ENCODE measurements at regions not wholly inside any gene's neighbourhood (a gene's known extent, or its start where the extent isn't known, plus 50 kb on each side); places are given as distances from the start of the nearest gene placed in this dataset.

DNA sequence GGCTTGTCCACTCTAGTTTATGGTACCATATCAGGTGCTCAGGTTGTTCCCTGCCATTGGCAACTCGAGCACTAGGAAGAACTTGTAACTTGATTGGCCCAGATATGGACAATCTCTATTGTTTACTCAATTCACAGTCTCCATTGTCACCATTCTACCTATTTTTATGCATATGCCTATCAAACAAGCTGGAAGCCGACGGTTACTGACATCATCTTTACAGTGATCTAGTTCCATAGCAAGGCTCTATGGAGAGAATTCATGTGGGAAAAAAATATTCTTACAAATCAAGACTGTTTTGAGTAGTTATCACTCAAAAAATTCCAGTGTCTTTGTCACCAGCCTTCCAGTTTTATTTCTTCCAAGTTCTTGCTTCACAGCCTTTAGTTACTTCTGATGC, 1006.2 kb upstream of the PRR20A start:
- WGBS, 2 donors: 55 to 68% methylated on average over 3 of the region's 3 CpGs
- H3K36me3 ChIP-seq (replicated peaks in 1 of 2; ENCODE audit: insufficient read depth in 1 of 2, low read depth in 2 of 2): no peaks in the 10 kb centered on the region
- no peaks in the 10 kb centered on the region for H3K9me3 ChIP-seq
- TF ChIP-seq, protein P1, sequence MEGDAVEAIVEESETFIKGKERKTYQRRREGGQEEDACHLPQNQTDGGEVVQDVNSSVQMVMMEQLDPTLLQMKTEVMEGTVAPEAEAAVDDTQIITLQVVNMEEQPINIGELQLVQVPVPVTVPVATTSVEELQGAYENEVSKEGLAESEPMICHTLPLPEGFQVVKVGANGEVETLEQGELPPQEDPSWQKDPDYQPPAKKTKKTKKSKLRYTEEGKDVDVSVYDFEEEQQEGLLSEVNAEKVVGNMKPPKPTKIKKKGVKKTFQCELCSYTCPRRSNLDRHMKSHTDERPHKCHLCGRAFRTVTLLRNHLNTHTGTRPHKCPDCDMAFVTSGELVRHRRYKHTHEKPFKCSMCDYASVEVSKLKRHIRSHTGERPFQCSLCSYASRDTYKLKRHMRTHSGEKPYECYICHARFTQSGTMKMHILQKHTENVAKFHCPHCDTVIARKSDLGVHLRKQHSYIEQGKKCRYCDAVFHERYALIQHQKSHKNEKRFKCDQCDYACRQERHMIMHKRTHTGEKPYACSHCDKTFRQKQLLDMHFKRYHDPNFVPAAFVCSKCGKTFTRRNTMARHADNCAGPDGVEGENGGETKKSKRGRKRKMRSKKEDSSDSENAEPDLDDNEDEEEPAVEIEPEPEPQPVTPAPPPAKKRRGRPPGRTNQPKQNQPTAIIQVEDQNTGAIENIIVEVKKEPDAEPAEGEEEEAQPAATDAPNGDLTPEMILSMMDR (IDR thresholded peaks at IDR 0.05): no peak
- no peak for TF ChIP-seq POLR2A (IDR thresholded peaks at IDR 0.05)
- no peaks in the 10 kb centered on the region for H3K27me3 ChIP-seq
- H3K4me3 ChIP-seq: no peak overlapping the region
- ATAC-seq (no peak), DNase-seq (no peak)
- no peak overlapping the region for H3K27ac ChIP-seq
- intact Hi-C loops (cut with DNase I): no loop called here
- H3K4me1 ChIP-seq: no peaks in the 10 kb centered on the region

DNA sequence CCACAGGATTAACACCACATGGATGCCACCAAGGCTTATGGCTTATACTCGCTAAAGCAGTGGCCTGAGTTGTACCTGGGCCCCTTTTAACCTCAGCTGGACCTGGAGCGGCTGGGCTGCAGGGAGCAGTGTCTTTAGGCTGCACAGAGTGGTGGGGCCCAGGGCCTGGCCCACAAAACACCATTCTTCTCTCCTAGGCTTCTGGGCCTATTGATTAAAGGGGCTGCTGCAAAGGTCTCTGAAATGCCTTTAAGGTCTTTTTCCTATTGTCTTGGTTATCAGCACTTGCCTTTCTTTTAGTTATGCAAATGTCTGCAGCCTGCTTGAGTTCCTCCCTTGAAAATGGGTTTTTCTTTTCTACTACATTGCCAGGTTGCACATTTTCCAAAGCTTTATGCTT, 973.9 kb upstream of the PRR20A start:
- no peaks in the 10 kb centered on the region for H3K27me3 ChIP-seq
- no peak overlapping the region for H3K27ac ChIP-seq
- no peak for DNase-seq
- ATAC-seq: no peak
- H3K9me3 ChIP-seq: no peaks in the 10 kb centered on the region
- 69 to 72% methylated on average over 2 of the region's 2 CpGs for WGBS, 2 donors
- H3K36me3 ChIP-seq (replicated peaks in 1 of 2; ENCODE audit: insufficient read depth in 1 of 2, low read depth in 2 of 2): no peaks in the 10 kb centered on the region
- no peaks in the 10 kb centered on the region for H3K4me1 ChIP-seq
- no peak for TF ChIP-seq POLR2A (IDR thresholded peaks at IDR 0.05)
- TF ChIP-seq, protein P1 (IDR thresholded peaks at IDR 0.05): no peak
- no peak overlapping the region for H3K4me3 ChIP-seq
- intact Hi-C loops (cut with DNase I): no loop called here

DNA sequence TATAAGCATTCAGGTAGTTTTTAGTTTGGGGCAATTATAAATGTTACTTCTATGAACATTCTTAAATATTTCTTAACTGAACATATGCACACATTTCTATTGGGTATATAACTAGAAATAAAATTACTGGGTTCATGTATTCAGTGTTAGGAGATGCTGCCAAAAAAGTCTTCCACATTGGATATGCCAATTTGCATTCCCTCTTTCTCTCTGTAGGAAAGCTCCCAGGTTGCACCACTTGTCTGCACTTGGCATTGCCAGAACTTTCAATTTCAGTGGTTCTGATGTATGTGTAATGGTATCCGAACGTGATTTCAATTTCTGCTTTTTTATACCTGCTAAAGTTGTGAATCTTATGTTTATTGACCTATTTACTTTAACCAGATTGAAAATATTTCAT, 972.1 kb upstream of the PRR20A start:
- no peaks in the 10 kb centered on the region for H3K36me3 ChIP-seq (replicated peaks in 1 of 2; ENCODE audit: insufficient read depth in 1 of 2, low read depth in 2 of 2)
- no peak overlapping the region for H3K27ac ChIP-seq
- no peak overlapping the region for H3K4me3 ChIP-seq
- TF ChIP-seq POLR2A (IDR thresholded peaks at IDR 0.05): no peak
- TF ChIP-seq, protein P1 (IDR thresholded peaks at IDR 0.05): no peak
- H3K9me3 ChIP-seq: no peaks in the 10 kb centered on the region
- no peaks in the 10 kb centered on the region for H3K4me1 ChIP-seq
- no peak for ATAC-seq
- DNase-seq: no peak
- intact Hi-C loops (cut with DNase I): no loop called here
- WGBS, 2 donors: 67 to 77% methylated on average over 2 of the region's 2 CpGs
- H3K27me3 ChIP-seq: no peaks in the 10 kb centered on the region

DNA sequence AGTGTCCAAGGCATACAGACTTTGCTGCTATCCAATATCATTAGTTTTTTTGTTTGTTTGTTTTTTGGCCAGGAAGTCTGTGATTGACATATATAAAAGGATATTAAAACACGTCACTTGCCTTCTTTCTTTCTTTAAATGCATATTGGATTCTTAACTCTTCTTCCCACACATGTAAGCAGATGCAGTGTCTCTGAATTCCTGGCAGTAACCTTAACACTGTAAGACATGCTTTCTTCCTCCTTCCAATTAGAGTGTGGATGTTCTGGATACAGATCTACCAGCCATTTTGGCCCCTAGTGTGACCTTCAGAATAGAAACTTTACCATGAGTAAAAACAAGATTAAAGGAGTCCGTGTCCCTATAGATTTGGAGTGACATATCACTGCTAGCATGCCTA, 967.4 kb upstream of the PRR20A start:
- TF ChIP-seq, protein P1 (IDR thresholded peaks at IDR 0.05): no peak
- DNase-seq: no peak
- ATAC-seq: no peak
- Histone ChIP-seq H3K27ac (no peak overlapping the region), H3K27me3 (no peaks in the 10 kb centered on the region), H3K4me1 (no peaks in the 10 kb centered on the region), H3K36me3 (replicated peaks in 1 of 2; ENCODE audit: insufficient read depth in 1 of 2, low read depth in 2 of 2) (no peaks in the 10 kb centered on the region), H3K4me3 (no peak overlapping the region), H3K9me3 (no peaks in the 10 kb centered on the region)
- 28 to 35% methylated on average over 2 of the region's 2 CpGs for WGBS, 2 donors
- intact Hi-C loops (cut with DNase I): no loop called here

DNA sequence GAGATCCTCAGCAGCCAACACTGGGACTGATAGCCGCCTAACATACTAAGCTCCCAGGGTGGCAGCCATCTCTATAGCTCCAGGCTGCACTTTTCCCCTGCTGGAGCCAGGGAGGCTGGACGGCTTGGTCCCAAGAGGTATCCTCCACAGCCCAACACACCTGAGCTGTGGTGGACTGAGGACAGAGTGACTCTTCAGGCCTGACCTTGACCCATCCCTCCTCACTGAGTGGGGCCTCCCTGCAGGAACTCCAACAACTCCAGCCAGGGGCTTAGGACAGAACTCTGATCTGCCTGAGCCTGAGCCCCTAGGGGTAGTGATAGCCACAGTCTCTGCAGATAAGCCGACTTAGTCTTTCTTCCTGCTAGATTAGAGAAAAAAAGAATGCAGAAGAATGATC, 958.1 kb upstream of the PRR20A start:
- Histone ChIP-seq H3K27me3 (no peaks in the 10 kb centered on the region), H3K9me3 (no peaks in the 10 kb centered on the region), H3K4me3 (no peak overlapping the region), H3K4me1 (no peaks in the 10 kb centered on the region), H3K27ac (no peak overlapping the region), H3K36me3 (replicated peaks in 1 of 2; ENCODE audit: insufficient read depth in 1 of 2, low read depth in 2 of 2) (no peaks in the 10 kb centered on the region)
- TF ChIP-seq, protein P1 (IDR thresholded peaks at IDR 0.05): no peak
- TF ChIP-seq POLR2A (IDR thresholded peaks at IDR 0.05): no peak
- intact Hi-C loops (cut with DNase I): no loop called here
- WGBS, 2 donors: 57 to 76% methylated on average over 3 of the region's 3 CpGs
- DNase-seq (no peak), ATAC-seq (no peak)
